HG03342 (cell line): ENCODE measurements at regions not wholly inside any gene's neighbourhood (a gene's known extent, or its start where the extent isn't known, plus 50 kb on each side); places are given as distances from the start of the nearest gene placed in this dataset.
"Not testable (repeated sequence)": the region's sequence is repeated elsewhere in the genome, so short reads cannot be mapped to it uniquely, and the experiment has no call there.

Experiments used
- ATAC-seq: cut with Tn5 transposase; IDR thresholded peaks from one replicate; pipeline ENCODE4 v1.9.1; 2021; ENCODE audit warnings: mild to moderate bottlenecking, moderate library complexity; ENCODE audit not compliant: unreplicated experiment

DNA sequence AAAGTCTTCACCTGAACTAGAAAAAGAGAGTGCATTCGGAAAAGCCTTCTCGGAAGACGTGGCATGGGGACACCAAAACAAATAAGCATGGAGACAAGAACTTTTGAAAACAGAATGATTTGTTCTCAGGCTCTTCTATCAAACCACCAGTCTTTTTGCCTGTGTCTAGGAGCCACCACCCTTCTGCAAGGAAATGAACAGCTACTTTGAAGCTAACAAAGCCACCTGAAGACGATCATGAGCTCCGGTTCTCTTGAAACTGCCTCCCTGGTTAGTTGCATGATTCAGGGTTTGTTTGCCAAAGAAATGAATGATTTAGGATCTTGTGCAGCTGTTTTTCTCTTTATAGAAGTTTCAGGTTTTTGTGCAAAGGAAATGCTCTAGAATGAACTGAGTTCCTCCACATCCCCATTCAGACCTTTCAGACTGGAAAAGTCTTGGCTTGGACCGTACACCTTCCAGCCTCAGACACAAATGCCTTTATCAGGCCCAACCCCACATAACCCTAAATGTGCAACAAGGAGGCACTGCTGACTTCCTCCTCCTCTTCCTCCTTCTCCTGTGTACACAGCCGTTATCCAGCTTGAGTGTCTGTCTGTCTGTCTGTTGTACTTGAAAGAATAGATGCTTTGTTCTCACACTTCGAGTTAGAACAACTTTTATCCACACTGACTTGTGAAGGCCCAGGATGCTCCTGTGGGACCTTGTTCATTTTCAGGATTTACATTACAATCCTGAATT lies 334.8 kb upstream of the KLF3 start:
- ATAC-seq: no peak

GRCh38 chr4:38330321-38330720 lies 333.7 kb upstream of the KLF3 start:
- ATAC-seq: no peak

GRCh38 chr4:38330936-38331335 lies 333.1 kb upstream of the KLF3 start:
- ATAC-seq: no peak

GRCh38 chr4:38332699-38333098 lies 331.3 kb upstream of the KLF3 start:
- ATAC-seq: no peak

GRCh38 chr4:38333219-38333618 lies 330.8 kb upstream of the KLF3 start:
- ATAC-seq: no peak

DNA sequence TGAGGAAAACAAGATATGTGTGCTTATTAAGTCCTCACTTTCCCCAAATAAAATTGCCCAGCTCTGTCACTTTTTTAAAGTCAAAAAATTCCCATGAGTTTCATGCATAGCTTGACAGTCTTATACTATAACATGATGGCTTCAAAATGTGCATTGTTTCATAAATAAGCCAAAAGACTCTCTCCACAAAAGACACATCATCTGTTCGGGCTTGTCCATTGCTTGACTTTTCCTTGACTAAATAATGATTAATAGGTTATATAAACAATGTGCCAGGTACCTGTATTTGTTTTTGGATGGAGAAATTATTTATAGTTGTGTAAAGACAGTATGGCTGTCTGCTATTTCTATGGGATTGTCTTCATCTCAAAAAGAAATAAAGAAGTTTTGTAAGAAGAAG lies 329.2 kb upstream of the KLF3 start:
- ATAC-seq: no peak

DNA sequence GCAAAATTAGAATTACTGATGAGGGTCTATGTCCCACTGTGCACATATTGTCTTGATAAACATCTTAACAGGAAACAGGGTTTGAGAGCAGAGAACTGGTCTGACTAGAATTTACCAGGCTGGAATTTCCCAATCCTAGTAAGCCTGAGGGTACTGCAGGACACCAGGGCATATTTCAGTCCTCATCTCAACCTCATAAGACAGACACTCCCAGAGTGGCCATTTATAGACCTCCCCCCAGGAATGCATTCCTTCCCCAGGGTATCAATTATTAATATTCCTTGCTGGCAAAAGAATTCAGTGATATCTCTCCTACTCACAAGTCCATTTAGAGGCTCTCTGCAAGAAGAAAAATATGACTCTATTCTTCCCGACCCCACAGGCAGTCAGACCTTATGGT lies 325.1 kb upstream of the KLF3 start:
- not testable (repeated sequence) for ATAC-seq

DNA sequence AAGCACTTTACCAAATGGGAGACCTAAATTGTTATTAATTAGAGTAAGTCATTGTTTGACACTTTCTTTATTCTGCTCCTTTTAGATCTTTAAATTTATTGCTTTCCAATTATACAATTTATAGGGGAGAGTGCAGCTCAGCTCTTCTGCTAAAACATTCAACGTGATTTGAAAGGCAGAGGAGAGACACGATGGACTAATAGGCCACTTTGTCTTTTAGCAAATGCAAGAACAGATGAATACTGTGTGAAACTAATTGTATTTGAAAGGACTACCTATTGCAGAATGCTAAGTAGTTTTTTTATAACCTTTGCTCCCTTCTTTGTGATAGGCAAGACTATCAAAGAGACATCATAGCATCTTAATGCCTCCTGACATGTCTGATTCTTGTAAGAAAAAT lies 320.4 kb upstream of the KLF3 start:
- no peak for ATAC-seq

GRCh38 chr4:38344929-38345328 lies 319.1 kb upstream of the KLF3 start:
- ATAC-seq: no peak

- ATAC-seq: no peak
Observed at GRCh38 chr4:38347251-38347650, 316.7 kb upstream of the KLF3 start.

- ATAC-seq: no peak
Observed at GRCh38 chr4:38354421-38354820, 309.6 kb upstream of the KLF3 start.

GRCh38 chr4:38354872-38355271 lies 309.1 kb upstream of the KLF3 start:
- ATAC-seq: no peak

DNA sequence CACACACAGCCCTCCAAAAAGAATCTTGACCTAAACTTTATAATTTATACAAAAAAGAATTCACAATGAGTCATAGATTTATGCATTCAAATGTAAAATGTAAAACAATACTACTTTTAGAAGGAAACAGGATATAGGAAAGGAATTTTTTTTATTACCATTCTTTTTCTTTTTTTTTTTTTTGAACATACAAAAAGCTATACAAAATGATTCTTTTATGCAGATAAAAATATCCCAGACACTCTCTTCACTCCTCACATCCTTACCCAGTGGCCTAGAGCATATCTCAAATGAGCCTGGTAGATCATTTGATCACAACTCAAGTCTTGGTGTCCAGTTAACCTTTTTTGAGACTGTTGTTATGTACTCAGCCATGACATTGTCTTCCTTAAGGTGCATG lies 307.3 kb upstream of the KLF3 start:
- ATAC-seq: no peak

- ATAC-seq: no peak
Observed at GRCh38 chr4:38357546-38357945, 306.5 kb upstream of the KLF3 start.

DNA sequence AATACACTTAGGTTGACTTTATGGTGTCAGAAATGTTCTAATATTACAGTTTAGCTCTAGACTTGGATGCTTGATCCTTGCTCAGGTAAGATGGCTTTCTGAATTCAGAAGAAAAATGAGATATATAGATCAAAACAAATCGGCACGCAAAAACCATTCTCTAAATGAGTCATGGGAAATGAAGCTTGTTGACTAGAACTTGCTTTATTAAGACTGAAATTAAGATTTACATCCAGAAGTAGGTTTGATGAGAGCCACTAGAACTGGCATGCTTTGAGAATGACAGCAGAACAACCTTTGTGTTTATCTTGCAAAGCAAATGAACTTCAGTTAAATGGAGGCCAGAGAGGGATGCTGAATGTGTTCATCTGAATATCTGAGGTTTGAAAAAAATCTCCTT lies 304.9 kb upstream of the KLF3 start:
- no peak for ATAC-seq

DNA sequence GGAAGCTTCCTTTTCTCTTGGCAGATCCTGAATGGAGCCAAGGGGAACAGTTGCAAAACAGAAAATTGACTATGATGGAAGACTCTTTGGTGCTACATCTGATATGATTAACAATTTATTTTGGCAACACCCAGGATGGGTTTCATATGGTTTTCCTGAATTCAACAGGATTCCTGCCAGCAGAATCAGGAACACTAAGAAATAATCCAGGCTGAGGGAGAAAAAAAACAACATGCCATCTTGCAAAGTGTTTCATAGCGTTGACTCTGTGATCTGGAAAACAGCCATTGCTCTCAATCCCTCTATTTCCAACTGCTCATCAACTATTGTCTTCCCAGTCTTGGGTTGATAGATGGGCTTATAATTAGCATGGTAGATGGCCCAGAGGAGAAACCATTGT lies 303.8 kb upstream of the KLF3 start:
- no peak for ATAC-seq

DNA sequence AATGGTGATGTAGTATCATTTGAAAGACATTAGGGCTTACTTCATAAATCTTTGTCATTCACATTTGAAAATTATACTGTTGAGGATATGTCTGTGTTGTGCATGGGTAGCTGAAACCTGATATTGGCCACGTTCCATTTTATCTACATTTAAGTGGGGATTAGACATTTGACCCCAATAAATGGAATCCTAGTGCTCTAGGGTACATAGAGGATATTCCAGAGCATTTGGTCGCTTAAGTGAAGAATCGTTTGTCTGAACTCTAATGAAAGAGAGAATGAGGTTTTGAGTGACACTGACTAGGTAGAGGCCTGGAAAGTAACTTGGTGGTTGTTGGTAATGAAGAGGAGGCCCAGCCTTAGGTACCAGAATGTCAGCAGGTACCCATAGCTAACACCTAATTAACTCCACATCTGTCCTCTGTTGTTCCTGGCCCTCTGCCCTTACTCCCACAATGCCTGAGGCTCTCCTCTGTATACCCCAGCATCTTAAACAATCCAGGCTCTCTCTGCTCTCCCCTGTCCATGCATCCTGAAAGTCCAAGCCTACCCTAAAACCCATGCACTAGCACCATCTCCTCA lies 299.5 kb upstream of the KLF3 start:
- ATAC-seq: no peak

DNA sequence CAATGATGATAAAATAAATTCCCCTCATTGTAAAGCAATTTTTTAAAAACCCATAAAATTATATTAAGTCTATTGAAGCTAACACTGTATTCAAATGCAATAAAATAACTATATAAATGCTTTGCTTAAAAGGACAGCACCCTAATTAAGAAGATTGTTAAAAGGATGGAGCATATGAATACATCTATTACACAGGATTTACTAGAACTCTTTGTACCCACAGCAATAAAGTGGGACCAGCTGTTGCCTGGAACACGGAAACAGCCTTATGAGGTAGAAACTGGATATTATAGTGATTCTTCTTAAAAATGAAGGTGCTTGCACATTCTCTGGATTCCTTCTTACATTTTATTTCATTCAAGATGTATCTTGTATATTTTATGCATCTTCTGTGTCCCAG lies 298.7 kb upstream of the KLF3 start:
- ATAC-seq: no peak

DNA sequence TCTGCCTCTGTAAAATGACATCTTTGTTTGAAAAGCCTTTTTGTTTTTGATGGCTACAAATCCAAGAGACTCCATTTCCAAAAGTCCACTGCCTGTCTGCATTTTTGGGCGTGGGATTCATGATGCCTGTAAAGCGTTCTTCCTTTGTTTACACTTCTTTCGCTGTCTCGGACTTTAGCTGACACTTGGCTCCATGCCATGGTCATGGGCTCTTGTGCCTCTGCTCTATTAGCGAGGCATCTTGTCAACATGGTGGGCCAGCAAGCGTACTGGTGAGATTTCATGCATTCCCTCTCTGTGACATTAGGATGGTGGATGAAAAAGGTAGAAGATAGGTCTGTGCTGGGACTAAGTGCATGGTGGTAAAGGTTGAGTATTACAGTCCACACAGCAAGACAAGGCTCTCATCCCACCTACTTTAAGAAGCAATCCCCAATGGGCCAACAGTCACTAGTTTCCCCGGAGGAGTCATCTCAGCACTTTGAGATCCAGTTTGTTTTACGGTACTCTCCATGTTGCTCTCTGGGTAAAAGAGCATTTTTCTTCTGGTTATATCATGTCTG lies 298.2 kb upstream of the KLF3 start:
- no peak for ATAC-seq

DNA sequence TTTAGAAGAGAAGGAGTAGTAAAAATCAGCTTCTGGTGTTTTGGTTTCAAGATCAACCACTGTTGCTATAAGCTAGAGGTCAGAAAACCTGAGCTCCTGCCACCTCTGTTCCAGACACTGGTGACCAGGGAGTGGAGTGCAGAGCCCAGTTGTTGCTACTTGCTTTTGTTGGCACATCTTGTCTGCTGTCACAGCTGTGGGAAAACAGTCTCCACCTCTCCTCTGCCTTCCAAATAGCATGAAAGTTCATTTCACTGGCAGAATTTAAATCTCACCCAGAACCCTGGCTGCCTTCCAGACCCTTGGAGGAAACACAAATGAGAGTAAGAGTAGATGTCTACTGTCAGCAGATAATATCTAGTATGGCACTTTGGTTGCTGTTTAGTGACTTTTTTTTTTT lies 297.5 kb upstream of the KLF3 start:
- ATAC-seq: no peak

GRCh38 chr4:38366997-38367396 lies 297.0 kb upstream of the KLF3 start:
- ATAC-seq: no peak

DNA sequence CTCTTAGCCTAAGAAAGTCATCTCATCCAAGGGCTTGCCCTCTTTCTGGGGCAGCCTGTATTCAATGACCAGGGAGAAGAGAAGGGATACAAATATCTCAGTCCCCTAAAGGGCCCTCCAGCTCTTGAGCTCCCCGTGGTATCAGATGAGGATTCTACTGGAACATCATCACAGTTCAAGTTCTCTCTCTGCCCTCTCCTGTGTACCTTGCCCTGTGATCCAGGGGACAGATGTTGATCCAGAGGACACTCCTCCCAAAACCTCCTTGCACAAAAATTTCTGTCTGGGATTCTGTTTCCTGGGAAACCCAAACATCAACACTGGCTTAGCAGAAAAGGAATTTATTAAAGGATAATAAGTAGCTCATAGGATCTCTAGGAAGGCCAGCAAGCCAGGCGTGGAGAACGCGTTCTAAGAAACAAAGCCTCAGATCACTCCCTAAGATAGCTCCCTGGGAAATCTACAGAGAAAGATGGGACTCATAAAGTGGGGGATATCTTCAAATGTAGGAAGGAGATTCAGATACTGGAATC lies 296.3 kb upstream of the KLF3 start:
- ATAC-seq: no peak
